H1 (cell line): ENCODE measurements at regions not wholly inside any gene's neighbourhood (a gene's known extent, or its start where the extent isn't known, plus 50 kb on each side); places are given as distances from the start of the nearest gene placed in this dataset.

Source experiments
- CTCF ChIA-PET: fragments of 300-600 bp; sonication (Branson Sonifier 250); formaldehyde crosslinking; loops from one replicate; lab custom pipeline; 2021; ENCODE audit not compliant: partially characterized antibody; lab: Charles Lee
- POLR2A ChIA-PET: fragments of 300-600 bp; sonication (Branson Sonifier 250); formaldehyde crosslinking; loops from one replicate; lab custom pipeline; 2021; ENCODE audit warnings: inconsistent platforms; ENCODE audit not compliant: partially characterized antibody; lab: Charles Lee
- DNase-seq, 2 experiments: peaks; one replicate each; pipeline versions ENCODE4 v3.0.0 to v3.0.0-alpha.2; 2010 to 2022; ENCODE audit warnings: low spot score in 2 of 2, low read depth in 1 of 2, mixed read lengths in 1 of 2
- FAIRE-seq: peaks from 2 replicates; lab custom pipeline; 2011; peaks lifted over from hg19 to GRCh38; lab: Jason Lieb, UNC
- H2AFZ ChIP-seq: 2 replicates; pipeline ENCODE4 v1.8.1; 2012; ENCODE audit warnings: low read length, inconsistent platforms
- H2AK5ac ChIP-seq: 2 replicates; pipeline ENCODE4 v1.6.1; 2013; ENCODE audit warnings: low read depth, low read length
- H2BK120ac ChIP-seq: replicated peaks from 2 replicates; pipeline ENCODE3; 2013; ENCODE audit warnings: low read depth, low read length, inconsistent platforms
- H2BK12ac ChIP-seq: 2 replicates; pipeline ENCODE4 v1.6.1; 2013; ENCODE audit warnings: low read depth, low read length
- H2BK15ac ChIP-seq: 2 replicates; pipeline ENCODE4 v1.6.1; 2013; ENCODE audit warnings: low read length
- H2BK20ac ChIP-seq: 2 replicates; pipeline ENCODE4 v1.6.1; 2013; ENCODE audit warnings: low read length
- H2BK5ac ChIP-seq: 2 replicates; pipeline ENCODE4 v1.6.1; 2013; ENCODE audit warnings: low read depth, low read length
- H3K14ac ChIP-seq: 2 replicates; pipeline ENCODE4 v1.6.1; 2013; ENCODE audit warnings: inconsistent platforms; ENCODE audit not compliant: insufficient read length
- H3K18ac ChIP-seq: 2 replicates; pipeline ENCODE4 v1.6.1; 2013; ENCODE audit warnings: low read length; ENCODE audit errors: extremely low read depth
- H3K23ac ChIP-seq: 2 replicates; pipeline ENCODE4 v1.6.1; 2013; ENCODE audit warnings: inconsistent platforms; ENCODE audit not compliant: insufficient read length
- H3K23me2 ChIP-seq: 2 replicates; pipeline ENCODE4 v1.6.1; 2013; ENCODE audit warnings: low read depth, low read length
- H3K27ac ChIP-seq: 2 replicates; pipeline ENCODE4 v1.6.1; 2011; ENCODE audit warnings: low read depth, low read length, inconsistent platforms
- H3K27me3 ChIP-seq, 4 experiments: replicated peaks in 1 of 4; 1 replicate in 1 of 4; 2 replicates in 3 of 4; pipeline versions ENCODE4 v1.6.1 to v1.8.1; 2011 to 2013; ENCODE audit warnings: low read length in 3 of 4, mild to moderate bottlenecking in 3 of 4, inconsistent platforms in 2 of 4, mixed read lengths in 2 of 4, moderate library complexity in 1 of 4; ENCODE audit not compliant: control insufficient read depth in 3 of 4, insufficient read depth in 3 of 4; ENCODE audit errors: extremely low read depth in 1 of 4
- H3K36me3 ChIP-seq, 4 experiments: 2 replicates each; pipeline versions ENCODE4 v1.6.1 to v1.8.1; 2011 to 2013; ENCODE audit warnings: mild to moderate bottlenecking in 4 of 4, low read length in 3 of 4, moderate library complexity in 2 of 4, control low read depth in 1 of 4, inconsistent platforms in 1 of 4; ENCODE audit not compliant: insufficient read depth in 4 of 4, control insufficient read depth in 2 of 4
- H3K4ac ChIP-seq: replicated peaks from 2 replicates; pipeline ENCODE3; 2013; ENCODE audit warnings: low read length, low read depth, mixed read lengths, inconsistent platforms; ENCODE audit not compliant: insufficient read length
- H3K4me1 ChIP-seq, 4 experiments: replicated peaks in 1 of 4; 1 replicate in 1 of 4; 2 replicates in 3 of 4; pipeline versions ENCODE4 v1.6.1 to v1.8.1; 2011 to 2013; ENCODE audit warnings: low read length in 3 of 4, inconsistent platforms in 2 of 4, mixed read lengths in 1 of 4; ENCODE audit not compliant: insufficient read depth in 4 of 4, control insufficient read depth in 3 of 4
- H3K4me2 ChIP-seq, 2 experiments: 2 replicates each; pipeline versions ENCODE4 v1.6.1 to v1.8.1; 2011 to 2013; ENCODE audit warnings: low read depth in 2 of 2, low read length in 2 of 2, control low read depth in 1 of 2, inconsistent platforms in 1 of 2, mild to moderate bottlenecking in 1 of 2; ENCODE audit not compliant: insufficient read depth in 1 of 2
- H3K4me3 ChIP-seq, 4 experiments: fragments of 200-600, 300-600 bp in 1 of 4; sonication (generic), shearing (Covaris generic), sonication (Bioruptor Twin) in 1 of 4; 2 replicates each; pipeline versions ENCODE4 v1.5.1 to v1.8.1; 2011 to 2016; ENCODE audit warnings: low read length in 4 of 4, low read depth in 3 of 4, control low read depth in 2 of 4, inconsistent platforms in 2 of 4, mild to moderate bottlenecking in 2 of 4, mixed read lengths in 1 of 4, moderate library complexity in 1 of 4; ENCODE audit not compliant: insufficient read depth in 2 of 4; ENCODE audit errors: extremely low read depth in 1 of 4
- H3K56ac ChIP-seq: replicated peaks from 2 replicates; pipeline ENCODE3; 2013; ENCODE audit warnings: low read depth, mild to moderate bottlenecking, mixed read lengths, low read length, inconsistent platforms; ENCODE audit not compliant: insufficient read length
- H3K79me1 ChIP-seq: 2 replicates; pipeline ENCODE4 v1.6.1; 2013; ENCODE audit warnings: low read depth, low read length, control low read depth
- H3K79me2 ChIP-seq, 2 experiments: 2 replicates each; pipeline versions ENCODE4 v1.6.1 to v1.8.1; 2012 to 2013; ENCODE audit warnings: low read length in 2 of 2, mild to moderate bottlenecking in 2 of 2, inconsistent platforms in 1 of 2; ENCODE audit not compliant: insufficient read depth in 2 of 2, control insufficient read depth in 1 of 2
- H3K9ac ChIP-seq, 4 experiments: replicated peaks in 1 of 4; 1 replicate in 1 of 4; 2 replicates in 3 of 4; pipeline versions ENCODE4 v1.6.1 to v1.8.1; 2011 to 2013; ENCODE audit warnings: low read depth in 3 of 4, low read length in 3 of 4, control low read depth in 2 of 4, mild to moderate bottlenecking in 2 of 4, moderate library complexity in 2 of 4, inconsistent platforms in 1 of 4; ENCODE audit errors: extremely low read depth in 1 of 4
- H3K9me3 ChIP-seq, 2 experiments: 2 replicates each; pipeline versions ENCODE4 v1.6.1 to v1.8.1; 2012 to 2013; ENCODE audit warnings: mild to moderate bottlenecking in 2 of 2, moderate library complexity in 2 of 2, control low read depth in 1 of 2, inconsistent platforms in 1 of 2, low read depth in 1 of 2, low read length in 1 of 2, mixed read lengths in 1 of 2; ENCODE audit not compliant: insufficient read depth in 2 of 2
- H4K20me1 ChIP-seq, 2 experiments: replicated peaks in 1 of 2; 2 replicates each; pipeline versions ENCODE3 to v1.8.1; 2011 to 2013; ENCODE audit warnings: inconsistent platforms in 2 of 2, low read length in 2 of 2, mild to moderate bottlenecking in 1 of 2; ENCODE audit not compliant: insufficient read depth in 2 of 2, control insufficient read depth in 1 of 2
- H4K5ac ChIP-seq: 2 replicates; pipeline ENCODE4 v1.6.1; 2013; ENCODE audit warnings: low read length, low read depth, mixed read lengths, inconsistent platforms; ENCODE audit not compliant: insufficient read length
- H4K8ac ChIP-seq: 2 replicates; pipeline ENCODE4 v1.8.0; 2013; ENCODE audit warnings: mild to moderate bottlenecking, moderate library complexity, low read length, inconsistent platforms; ENCODE audit not compliant: insufficient read depth; ENCODE audit errors: extremely low read depth
- H4K91ac ChIP-seq: replicated peaks from 2 replicates; pipeline ENCODE3; 2013; ENCODE audit warnings: low read length, mixed read lengths, inconsistent platforms; ENCODE audit not compliant: insufficient read length
- BACH1 ChIP-seq: IDR thresholded peaks from 2 replicates; pipeline ENCODE4 v1.6.1; 2012; ENCODE audit warnings: low read length, improper control_type of control experiment
- CTCF ChIP-seq, 3 experiments: IDR thresholded peaks; 1 replicate in 2 of 3; 2 replicates in 1 of 3; pipeline versions ENCODE4 v1.5.1 to v1.6.1; 2011; ENCODE audit warnings: low read length in 3 of 3, mild to moderate bottlenecking in 3 of 3, inconsistent platforms in 2 of 3, low read depth in 1 of 3, moderate library complexity in 1 of 3; ENCODE audit not compliant: insufficient read depth in 1 of 3; ENCODE audit errors: control extremely low read depth in 1 of 3
- EP300 ChIP-seq, 2 experiments: IDR thresholded peaks; 1 replicate in 1 of 2; 2 replicates in 1 of 2; pipeline ENCODE4 v1.6.1; 2011 to 2012; ENCODE audit warnings: low read depth in 2 of 2, low read length in 2 of 2, mild to moderate bottlenecking in 2 of 2, borderline replicate concordance in 1 of 2, inconsistent platforms in 1 of 2, moderate library complexity in 1 of 2
- KDM5A ChIP-seq: fragments of 200-600 bp; IDR thresholded peaks from 2 replicates; pipeline ENCODE4 v1.7.1; 2012; ENCODE audit warnings: mild to moderate bottlenecking, low read length, inconsistent platforms, mixed read lengths
- NANOG ChIP-seq: IDR thresholded peaks from 2 replicates; pipeline ENCODE4 v1.6.1; 2011; ENCODE audit warnings: low read length, low read depth, mild to moderate bottlenecking, inconsistent platforms; ENCODE audit not compliant: insufficient read depth, poor library complexity, severe bottlenecking
- PHF8 ChIP-seq: fragments of 200-600 bp; sonication (generic); conservative IDR thresholded peaks from 2 replicates; pipeline ENCODE4 v1.7.1; 2012; ENCODE audit warnings: low read depth, mild to moderate bottlenecking, inconsistent platforms, low read length, moderate library complexity
- SP2 ChIP-seq: IDR thresholded peaks from 2 replicates; pipeline ENCODE4 v1.6.1; 2012; ENCODE audit warnings: mild to moderate bottlenecking, low read length, inconsistent platforms
- TAF7 ChIP-seq: optimal IDR thresholded peaks from 2 replicates; pipeline ENCODE3; 2011; ENCODE audit warnings: low read depth, mild to moderate bottlenecking, inconsistent platforms, low read length, moderate library complexity, borderline replicate concordance
- USF2 ChIP-seq: IDR thresholded peaks from 2 replicates; pipeline ENCODE4 v1.6.1; 2011; ENCODE audit warnings: low read length, improper control_type of control experiment
- ZNF274 ChIP-seq: IDR thresholded peaks from 2 replicates; pipeline ENCODE4 v1.7.0; 2012; ENCODE audit warnings: low read length, borderline replicate concordance; ENCODE audit errors: extremely low read depth
- WGBS, 2 experiments: shearing (Covaris generic) in 1 of 2; methylation state at CpG; one replicate each; pipeline versions ENCODE4 v1.1.6 to v1.1.7; 2013 to 2015; ENCODE audit warnings: low lambda C conversion rate in 2 of 2, mixed read lengths in 2 of 2, inconsistent platforms in 1 of 2, low coverage in 1 of 2, missing lambda C conversion rate in 1 of 2; ENCODE audit not compliant: insufficient replicate concordance in 2 of 2, insufficient coverage in 1 of 2, insufficient read length in 1 of 2; ENCODE audit errors: extremely low coverage in 1 of 2, missing lambda C conversion rate in 1 of 2; 5-methylcytosine and 5-hydroxymethylcytosine counted together

GRCh38 chr2:157158111-157158510 is 99.4 kb upstream of the GALNT5 start:
- H3K27ac ChIP-seq = no peak overlapping the region
- no peak overlapping the region for H3K14ac ChIP-seq
- no peak for TF ChIP-seq CTCF (IDR thresholded peaks at IDR 0.05; ENCODE audit: control extremely low read depth in 1 of 3, insufficient read depth in 1 of 3, low read depth in 1 of 3, low read length in 3 of 3)
- TF ChIP-seq ZNF274 = no peak
- TF ChIP-seq USF2 = no peak
- no peak for TF ChIP-seq KDM5A
- TF ChIP-seq EP300 (IDR thresholded peaks at IDR 0.05; ENCODE audit: borderline replicate concordance in 1 of 2, low read depth in 2 of 2, low read length in 2 of 2) = no peak
- no peak for TF ChIP-seq PHF8
- TF ChIP-seq BACH1 = no peak
- TF ChIP-seq TAF7 = no peak
- TF ChIP-seq NANOG = no peak
- no peak for TF ChIP-seq SP2
- ChIA-PET POLR2A (no interaction called here), CTCF (interaction anchor here (0.6 kb wide), 1 partner anchor 167 kb away, joined by 4 read pairs; no protein-coding TSS in a partner anchor)
- no peaks in the 10 kb centered on the region for H3K23me2 ChIP-seq
- H3K56ac ChIP-seq = no peak overlapping the region
- no peak overlapping the region for H4K8ac ChIP-seq
- no peaks in the 10 kb centered on the region for H3K79me2 ChIP-seq
- no peaks in the 10 kb centered on the region for H3K36me3 ChIP-seq
- H3K9ac ChIP-seq = no peak overlapping the region
- H3K23ac ChIP-seq = no peak overlapping the region
- WGBS, 2 experiments = 91% methylated on average over 1 of the region's 1 CpG; no CpG with 5 or more reads in 1 of the 2 experiments
- H4K20me1 ChIP-seq = no peaks in the 10 kb centered on the region
- H2BK5ac ChIP-seq = no peak overlapping the region
- H3K27me3 ChIP-seq = no peaks in the 10 kb centered on the region
- H3K9me3 ChIP-seq = no peaks in the 10 kb centered on the region
- no peak overlapping the region for H3K4me2 ChIP-seq
- H3K4me3 ChIP-seq = no peak overlapping the region
- H2AFZ ChIP-seq = no peak overlapping the region
- no peak overlapping the region for H2BK12ac ChIP-seq
- no peak overlapping the region for H3K4ac ChIP-seq
- H4K91ac ChIP-seq = no peak overlapping the region
- DNase-seq (no peak), FAIRE-seq (no peak)
- H2AK5ac ChIP-seq = no peak overlapping the region
- H3K18ac ChIP-seq = no peak overlapping the region
- H2BK120ac ChIP-seq = no peak overlapping the region
- no peak overlapping the region for H2BK20ac ChIP-seq
- no peaks in the 10 kb centered on the region for H3K4me1 ChIP-seq
- no peaks in the 10 kb centered on the region for H3K79me1 ChIP-seq
- no peak overlapping the region for H4K5ac ChIP-seq
- no peak overlapping the region for H2BK15ac ChIP-seq
